HepG2 (cell line): ENCODE measurements at regions not wholly inside any gene's neighbourhood (a gene's known extent, or its start where the extent isn't known, plus 50 kb on each side); places are given as distances from the start of the nearest gene placed in this dataset.

Experiments
- ATAC-seq: fragments of 200-7000 bp; cut with Tn5 transposase; 3 replicates; pipeline ENCODE4 v1.9.1; 2020; ENCODE audit warnings: mild to moderate bottlenecking, moderate library complexity
- BruUV-seq: library from RNA; stranded (reverse); fragments of 400-500 nt; replicated peaks from 2 replicates; lab custom pipeline; 2021; lab: Mats Ljungman, UMichigan
- CTCF ChIA-PET: fragments of 300-600 bp; formaldehyde crosslinking; extraction: SDS; loops from one replicate; lab custom pipeline; 2021; ENCODE audit warnings: low total read pairs, inconsistent platforms, low intra/inter-chr PET ratio; lab: Yijun Ruan, JAX
- POLR2A ChIA-PET: fragments of 350-600 bp; sonication (Branson Sonifier 250); formaldehyde crosslinking; loops from one replicate; lab custom pipeline; 2020; ENCODE audit warnings: antibody characterized with exemption, inconsistent platforms; lab: Yijun Ruan, JAX
- DNase-seq: peaks from one replicate; pipeline ENCODE4 v3.0.0-alpha.2; 2015; ENCODE audit warnings: low spot score
- FAIRE-seq: peaks from 3 replicates; lab custom pipeline; 2011; peaks lifted over from hg19 to GRCh38; lab: Jason Lieb, UNC
- H2AFZ ChIP-seq: one replicate; pipeline ENCODE4 v1.6.1; 2011; ENCODE audit warnings: low read length, inconsistent platforms
- H3K27ac ChIP-seq: fragments of 300-600 bp; 3 replicates; pipeline ENCODE4 v1.8.0; 2011; ENCODE audit warnings: mixed run types, mild to moderate bottlenecking, mixed read lengths, low read length, inconsistent platforms; ENCODE audit not compliant: insufficient read depth; ENCODE audit errors: extremely low read length
- H3K27me3 ChIP-seq, 2 experiments: fragments of 200-600 bp in 1 of 2; 2 replicates in 1 of 2; 3 replicates in 1 of 2; pipeline versions ENCODE4 v1.6.0 to v1.8.0; 2011; ENCODE audit warnings: low read length in 2 of 2, mild to moderate bottlenecking in 2 of 2, moderate library complexity in 2 of 2, inconsistent platforms in 1 of 2; ENCODE audit not compliant: insufficient read depth in 2 of 2, control insufficient read depth in 1 of 2
- H3K36me3 ChIP-seq, 2 experiments: fragments of 200-600 bp in 1 of 2; replicated peaks in 1 of 2; 2 replicates in 1 of 2; 3 replicates in 1 of 2; pipeline versions ENCODE4 v1.5.1 to v1.8.0; 2011; ENCODE audit warnings: low read length in 2 of 2, inconsistent platforms in 1 of 2; ENCODE audit not compliant: insufficient read depth in 2 of 2, control insufficient read depth in 1 of 2
- H3K4me1 ChIP-seq: 2 replicates; pipeline ENCODE4 v1.5.1; 2012; ENCODE audit warnings: low read length, inconsistent platforms; ENCODE audit not compliant: insufficient read depth
- H3K4me2 ChIP-seq: 2 replicates; pipeline ENCODE4 v1.6.0; 2011; ENCODE audit warnings: low read depth, low read length, inconsistent platforms
- H3K4me3 ChIP-seq, 3 experiments: fragments of 200-600 bp in 1 of 3; sonication (generic), shearing (Covaris generic) in 1 of 3; replicated peaks in 1 of 3; 2 replicates each; pipeline ENCODE4 v1.5.1; 2011 to 2016; ENCODE audit warnings: low read length in 3 of 3, inconsistent platforms in 2 of 3, low read depth in 2 of 3, mild to moderate bottlenecking in 2 of 3, control low read depth in 1 of 3, mixed read lengths in 1 of 3; ENCODE audit not compliant: insufficient read depth in 1 of 3
- H3K79me2 ChIP-seq: one replicate; pipeline ENCODE4 v1.6.1; 2011; ENCODE audit warnings: low read length, inconsistent platforms; ENCODE audit not compliant: insufficient read depth
- H3K9ac ChIP-seq: 2 replicates; pipeline ENCODE4 v1.6.0; 2011; ENCODE audit warnings: mild to moderate bottlenecking, low read depth, low read length, inconsistent platforms; ENCODE audit not compliant: insufficient read depth
- H3K9me3 ChIP-seq: 2 replicates; pipeline ENCODE4 v1.5.1; 2012; ENCODE audit warnings: mild to moderate bottlenecking, low read length
- H4K20me1 ChIP-seq: 2 replicates; pipeline ENCODE4 v1.6.0; 2011; ENCODE audit warnings: inconsistent platforms, mild to moderate bottlenecking, low read length, moderate library complexity; ENCODE audit not compliant: insufficient read depth
- CAMTA2 ChIP-seq: sonication (generic); formaldehyde crosslinking; IDR thresholded peaks from 2 replicates; pipeline ENCODE4 v1.4.0; 2020; ENCODE audit warnings: mild to moderate bottlenecking, missing genetic modification reagents, borderline replicate concordance
- CENPBD1 ChIP-seq: sonication (generic); formaldehyde crosslinking; IDR thresholded peaks from 2 replicates; pipeline ENCODE4 v1.8.0; 2022; ENCODE audit warnings: missing genetic modification reagents, low read depth, mild to moderate bottlenecking, borderline replicate concordance
- CENPX ChIP-seq: sonication (generic); formaldehyde crosslinking; IDR thresholded peaks from 2 replicates; pipeline ENCODE4 v1.9.0; 2021; ENCODE audit warnings: mild to moderate bottlenecking, missing genetic modification reagents, moderate library complexity
- KDM6A ChIP-seq: IDR thresholded peaks from 2 replicates; pipeline ENCODE4 v1.6.1; 2016; ENCODE audit warnings: low read depth
- SAP130 ChIP-seq: IDR thresholded peaks from 2 replicates; pipeline ENCODE4 v1.6.1; 2016; ENCODE audit warnings: low read depth
- SYNCRIP ChIP-seq: fragments of 200-400 bp; formaldehyde crosslinking; IDR thresholded peaks from 2 replicates; pipeline ENCODE4 v1.6.1; 2018; ENCODE audit warnings: mild to moderate bottlenecking, low read depth, low read length; ENCODE audit not compliant: insufficient read depth
- THRA ChIP-seq: sonication (generic); formaldehyde crosslinking; IDR thresholded peaks from 2 replicates; pipeline ENCODE4 v1.4.0; 2020; ENCODE audit warnings: missing genetic modification reagents, borderline replicate concordance
- ZBTB26 ChIP-seq: IDR thresholded peaks from 2 replicates; pipeline ENCODE4 v1.6.1; 2016; ENCODE audit warnings: missing compliant biosample characterization, missing genetic modification reagents, borderline replicate concordance
- ZFP36 ChIP-seq: fragments of 150-350 bp; IDR thresholded peaks from 2 replicates; pipeline ENCODE4 v1.6.1; 2018; ENCODE audit warnings: borderline replicate concordance, low read length, low read depth; ENCODE audit not compliant: partially characterized antibody
- ZFYVE20 ChIP-seq: sonication (generic); formaldehyde crosslinking; IDR thresholded peaks from 2 replicates; pipeline ENCODE4 v1.8.0; 2023; ENCODE audit warnings: low read depth, mild to moderate bottlenecking, moderate library complexity, missing genetic modification reagents, borderline replicate concordance
- ZKSCAN1 ChIP-seq: fragments of 150-350 bp; IDR thresholded peaks from 2 replicates; pipeline ENCODE4 v1.6.1; 2014; ENCODE audit warnings: low read length
- ZNF318 ChIP-seq: sonication (generic); formaldehyde crosslinking; IDR thresholded peaks from 2 replicates; pipeline ENCODE4 v1.4.0; 2020; ENCODE audit warnings: mild to moderate bottlenecking, missing genetic modification reagents
- ZNF713 ChIP-seq: sonication (generic); formaldehyde crosslinking; IDR thresholded peaks from 2 replicates; pipeline ENCODE4 v1.4.0; 2020; ENCODE audit warnings: mild to moderate bottlenecking, missing genetic modification reagents
- whole genome bisulfite sequencing: methylation state at CpG from one replicate; pipeline ENCODE4 v1.1.6; 2017; ENCODE audit warnings: low lambda C conversion rate; 5-methylcytosine and 5-hydroxymethylcytosine counted together
- in situ Hi-C: cut with HindIII; loops from 2 replicates; pipeline ENCODE4 v1.10.0; 2017; ENCODE audit warnings: low pct_unique_long_range_greater_than_20kb; ENCODE audit not compliant: extremely low pct_ligation_motif_present
- intact Hi-C: fragments of 100-400 bp; cut with micrococcal nuclease; formaldehyde crosslinking; loops from one replicate; pipeline ENCODE4 v1.10.0; 2022; ENCODE audit not compliant: unreplicated experiment

- in situ Hi-C loops: no loop called here
- Histone ChIP-seq H3K9me3 (no peaks in the 10 kb centered on the region), H2AFZ (no peak overlapping the region), H3K4me3 (no peak overlapping the region), H4K20me1 (no peaks in the 10 kb centered on the region), H3K9ac (no peak overlapping the region), H3K4me1 (no peaks in the 10 kb centered on the region), H3K27ac (no peak overlapping the region), H3K27me3 (no peaks in the 10 kb centered on the region), H3K4me2 (no peak overlapping the region), H3K79me2 (no peaks in the 10 kb centered on the region), H3K36me3 (no peaks in the 10 kb centered on the region)
- ATAC-seq (no peak), FAIRE-seq (no peak), DNase-seq (no peak)
- intact Hi-C loops: no loop called here
- TF ChIP-seq SYNCRIP: no peak
- no peak for TF ChIP-seq CENPX (CRISPR knock-in tag)
- no peak for TF ChIP-seq ZNF318
- no peak for TF ChIP-seq ZBTB26 (CRISPR knock-in tag)
- TF ChIP-seq ZNF713 (CRISPR knock-in tag): no peak
- no peak for TF ChIP-seq ZFYVE20
- TF ChIP-seq ZFP36: no peak
- TF ChIP-seq THRA (CRISPR knock-in tag): no peak
- no peak for TF ChIP-seq CENPBD1
- no peak for TF ChIP-seq ZKSCAN1
- TF ChIP-seq SAP130 (CRISPR knock-in tag): no peak
- TF ChIP-seq KDM6A (CRISPR knock-in tag): no peak
- no peak for TF ChIP-seq CAMTA2 (CRISPR knock-in tag)
- POLR2A ChIA-PET: no interaction called here
- WGBS: 0% methylated on average over 2 of the region's 2 CpGs
- BruUV-seq: no TSS peak
- CTCF ChIA-PET: no interaction called here
These were observed 471.9 kb downstream of the KCTD12 start for GRCh38 chr13:76414320-76414719.
